ENCODE measurements at regions not wholly inside any gene's neighbourhood (a gene's known extent, or its start where the extent isn't known, plus 50 kb on each side); places are given as distances from the start of the nearest gene placed in this dataset.

DNA sequence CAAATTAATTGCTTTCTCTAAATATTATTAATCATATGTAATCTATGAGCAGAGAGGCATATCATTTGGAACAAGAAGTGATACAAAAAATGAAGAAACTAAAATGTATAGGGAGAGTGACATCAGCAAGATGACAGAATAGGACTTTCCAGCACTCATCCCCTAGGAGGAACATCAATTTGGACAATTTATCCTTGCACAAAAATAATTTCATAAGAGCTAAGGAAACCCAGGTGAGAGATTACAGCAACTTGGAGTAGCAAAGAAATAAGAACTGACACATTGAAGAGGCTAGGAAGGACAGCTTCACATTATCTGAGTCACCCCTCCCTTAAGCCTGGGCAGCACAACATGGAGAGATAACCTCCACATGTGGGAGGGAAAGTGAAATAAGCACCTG lies 347.5 kb downstream of the MAFB start:
- no peaks in the 10 kb centered on the region for H3K36me3 Mint-ChIP-seq (ENCODE audit: low read depth)
- POLR2A ChIA-PET: no interaction called here
- ATAC-seq (no peak), DNase-seq (no peak)
- H3K27me3 Mint-ChIP-seq: peaks cover 5% of the 10 kb centered on the region
- H3K27ac Mint-ChIP-seq: no peak overlapping the region
- CTCF ChIA-PET: no interaction called here
- TF ChIP-seq, protein P1, sequence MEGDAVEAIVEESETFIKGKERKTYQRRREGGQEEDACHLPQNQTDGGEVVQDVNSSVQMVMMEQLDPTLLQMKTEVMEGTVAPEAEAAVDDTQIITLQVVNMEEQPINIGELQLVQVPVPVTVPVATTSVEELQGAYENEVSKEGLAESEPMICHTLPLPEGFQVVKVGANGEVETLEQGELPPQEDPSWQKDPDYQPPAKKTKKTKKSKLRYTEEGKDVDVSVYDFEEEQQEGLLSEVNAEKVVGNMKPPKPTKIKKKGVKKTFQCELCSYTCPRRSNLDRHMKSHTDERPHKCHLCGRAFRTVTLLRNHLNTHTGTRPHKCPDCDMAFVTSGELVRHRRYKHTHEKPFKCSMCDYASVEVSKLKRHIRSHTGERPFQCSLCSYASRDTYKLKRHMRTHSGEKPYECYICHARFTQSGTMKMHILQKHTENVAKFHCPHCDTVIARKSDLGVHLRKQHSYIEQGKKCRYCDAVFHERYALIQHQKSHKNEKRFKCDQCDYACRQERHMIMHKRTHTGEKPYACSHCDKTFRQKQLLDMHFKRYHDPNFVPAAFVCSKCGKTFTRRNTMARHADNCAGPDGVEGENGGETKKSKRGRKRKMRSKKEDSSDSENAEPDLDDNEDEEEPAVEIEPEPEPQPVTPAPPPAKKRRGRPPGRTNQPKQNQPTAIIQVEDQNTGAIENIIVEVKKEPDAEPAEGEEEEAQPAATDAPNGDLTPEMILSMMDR (IDR thresholded peaks at IDR 0.05): no peak
- H3K9me3 Mint-ChIP-seq: peaks cover 16% of the 10 kb centered on the region
- no peak overlapping the region for H3K4me3 Mint-ChIP-seq
- H3K4me1 Mint-ChIP-seq (ENCODE audit: low read depth): no peaks in the 10 kb centered on the region
- intact Hi-C loops (cut with micrococcal nuclease): no loop called here

DNA sequence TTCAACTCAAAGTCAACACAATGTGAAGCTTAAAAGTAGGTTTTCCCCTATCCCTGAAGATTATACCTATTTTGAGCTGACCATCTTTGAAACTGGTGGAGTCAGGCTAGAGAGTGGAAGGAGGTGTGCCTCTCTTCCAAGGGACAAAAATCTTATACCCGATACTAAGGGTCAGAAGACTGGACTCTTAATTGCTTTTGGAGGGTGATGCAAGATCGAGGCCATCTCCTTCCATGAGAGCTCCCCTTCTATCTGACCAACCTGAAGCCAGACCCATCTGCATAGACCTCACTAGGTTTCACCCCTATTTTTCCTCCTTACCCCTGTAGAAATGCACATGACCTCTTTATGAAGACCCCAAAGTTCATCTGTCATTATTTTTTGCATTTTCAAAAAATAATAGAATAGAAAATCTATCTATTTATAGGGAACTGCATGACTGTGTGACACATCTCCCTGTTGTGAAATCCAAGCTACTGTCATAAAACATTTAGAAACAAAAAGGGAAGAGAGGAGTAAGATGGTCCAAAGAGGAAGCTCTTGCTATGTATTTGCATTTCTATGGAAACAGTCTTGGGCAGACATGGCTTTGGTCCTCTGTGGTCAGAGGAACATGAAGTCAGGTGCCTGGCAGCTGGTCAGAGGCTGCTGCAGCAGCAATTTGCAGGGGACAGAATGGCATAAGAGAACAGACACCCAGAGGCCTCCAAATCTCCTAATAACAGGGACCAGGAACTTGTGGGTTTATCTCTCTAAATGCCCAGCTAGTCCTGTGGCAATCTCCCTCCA lies 349.2 kb downstream of the MAFB start:
- Mint-ChIP-seq H3K4me3 (no peak overlapping the region), H3K27me3 (peaks cover 10% of the 10 kb centered on the region), H3K36me3 (ENCODE audit: low read depth) (no peaks in the 10 kb centered on the region), H3K27ac (no peak overlapping the region), H3K4me1 (ENCODE audit: low read depth) (no peaks in the 10 kb centered on the region), H3K9me3 (peaks cover 12% of the 10 kb centered on the region)
- no peak for ATAC-seq
- TF ChIP-seq, protein P1 (IDR thresholded peaks at IDR 0.05): no peak
- POLR2A ChIA-PET: no interaction called here
- intact Hi-C loops (cut with micrococcal nuclease): no loop called here
- CTCF ChIA-PET: no interaction called here
- DNase-seq: no peak

DNA sequence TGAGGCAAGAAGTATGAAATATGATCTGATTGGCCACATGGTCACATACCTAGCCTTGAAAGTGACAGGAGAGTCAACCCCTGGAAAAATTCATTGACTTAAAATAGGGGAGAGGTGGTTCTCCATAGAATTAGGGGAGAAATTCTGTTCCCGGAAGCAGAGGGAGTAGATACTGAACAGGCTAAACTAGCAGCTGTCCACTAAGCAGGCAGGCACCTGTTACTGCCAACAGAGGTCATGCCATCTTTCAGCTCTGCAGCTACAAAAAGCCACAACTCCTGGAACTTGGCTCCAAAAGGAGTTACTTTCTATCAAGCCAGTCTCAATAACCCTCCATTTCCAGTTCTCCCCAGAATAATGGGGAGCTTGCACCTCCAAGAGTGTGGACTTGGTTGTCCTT lies 352.5 kb downstream of the MAFB start:
- Mint-ChIP-seq H3K36me3 (ENCODE audit: low read depth) (no peaks in the 10 kb centered on the region), H3K9me3 (no peaks in the 10 kb centered on the region), H3K4me3 (no peak overlapping the region), H3K27ac (no peak overlapping the region), H3K27me3 (peaks cover 14% of the 10 kb centered on the region), H3K4me1 (ENCODE audit: low read depth) (no peaks in the 10 kb centered on the region)
- no peak for ATAC-seq
- TF ChIP-seq, protein P1 (IDR thresholded peaks at IDR 0.05): no peak
- DNase-seq: no peak
- intact Hi-C loops (cut with micrococcal nuclease): no loop called here
- CTCF ChIA-PET: no interaction called here
- POLR2A ChIA-PET: no interaction called here

DNA sequence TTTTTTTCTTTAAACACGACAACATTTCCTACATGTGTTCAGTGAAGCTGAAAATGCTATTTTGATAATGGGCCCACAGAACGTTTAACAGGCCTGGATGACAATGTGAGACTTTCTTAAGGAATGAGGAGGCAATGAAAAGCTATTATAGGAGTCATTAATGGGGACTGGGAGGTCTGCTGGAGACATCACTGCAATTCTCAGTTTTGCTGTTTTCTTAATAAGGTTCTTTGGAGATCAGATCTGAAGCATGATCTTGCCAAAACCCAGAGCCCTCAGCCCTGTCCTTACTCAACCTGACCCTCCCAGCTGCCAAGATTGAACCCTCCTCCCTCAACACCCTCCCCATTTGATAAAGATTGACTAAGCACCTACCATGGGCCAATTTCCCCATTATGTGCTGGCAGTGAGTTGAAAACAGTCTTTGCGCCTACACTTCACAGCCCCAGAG lies 353.1 kb downstream of the MAFB start:
- peaks cover 12% of the 10 kb centered on the region for H3K27me3 Mint-ChIP-seq
- no peak overlapping the region for H3K4me3 Mint-ChIP-seq
- no peaks in the 10 kb centered on the region for H3K9me3 Mint-ChIP-seq
- intact Hi-C loops (cut with micrococcal nuclease): no loop called here
- no peaks in the 10 kb centered on the region for H3K4me1 Mint-ChIP-seq (ENCODE audit: low read depth)
- no peaks in the 10 kb centered on the region for H3K36me3 Mint-ChIP-seq (ENCODE audit: low read depth)
- TF ChIP-seq, protein P1 (IDR thresholded peaks at IDR 0.05): no peak
- H3K27ac Mint-ChIP-seq: no peak overlapping the region
- CTCF ChIA-PET: no interaction called here
- ATAC-seq: no peak
- POLR2A ChIA-PET: no interaction called here
- DNase-seq: no peak

DNA sequence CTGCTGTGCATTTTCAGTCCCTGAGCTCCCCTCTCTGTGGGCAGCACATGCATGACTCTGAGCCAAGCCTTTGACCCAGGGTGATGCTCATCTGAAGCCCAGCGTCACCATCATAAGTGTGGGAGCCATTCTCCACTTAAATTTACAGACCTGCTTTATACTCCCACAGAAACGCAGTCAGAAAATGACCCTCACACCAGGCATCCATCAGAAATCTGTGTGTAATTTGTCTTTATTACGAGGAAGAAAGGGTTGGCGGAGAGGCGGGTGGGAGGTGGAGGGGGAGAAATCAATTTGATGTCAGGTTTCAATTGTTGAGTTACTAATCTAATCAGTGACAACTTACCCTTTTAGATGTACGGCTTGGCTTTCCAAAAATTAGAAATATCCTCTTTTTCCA lies 353.6 kb downstream of the MAFB start:
- H3K36me3 Mint-ChIP-seq (ENCODE audit: low read depth): no peaks in the 10 kb centered on the region
- intact Hi-C loops (cut with micrococcal nuclease): no loop called here
- H3K27ac Mint-ChIP-seq: no peak overlapping the region
- no peak overlapping the region for H3K4me3 Mint-ChIP-seq
- ATAC-seq (no peak), DNase-seq (no peak)
- ChIA-PET POLR2A (no interaction called here), CTCF (no interaction called here)
- H3K27me3 Mint-ChIP-seq: peaks cover 12% of the 10 kb centered on the region
- no peaks in the 10 kb centered on the region for H3K4me1 Mint-ChIP-seq (ENCODE audit: low read depth)
- TF ChIP-seq, protein P1 (IDR thresholded peaks at IDR 0.05): no peak
- H3K9me3 Mint-ChIP-seq: no peaks in the 10 kb centered on the region

All from activated CD8-positive, alpha-beta T cell treated with anti-CD3 and anti-CD28 coated beads for 36 hours (primary cell).